ENCODE measurements at regions not wholly inside any gene's neighbourhood (a gene's known extent, or its start where the extent isn't known, plus 50 kb on each side); places are given as distances from the start of the nearest gene placed in this dataset.

- TF ChIP-seq CTCF (IDR thresholded peaks at IDR 0.05): no peak
- TF ChIP-seq POLR2A (IDR thresholded peaks at IDR 0.05): no peak
These were observed 302.8 kb upstream of the SEMA3C start for GRCh38 chr7:81221527-81222217.

Measured in adrenal gland (tissue), 5 donors.